Nephron (organoid): ENCODE measurements at regions not wholly inside any gene's neighbourhood (a gene's known extent, or its start where the extent isn't known, plus 50 kb on each side); places are given as distances from the start of the nearest gene placed in this dataset.
A peak's percentile ranks its signal among the peaks of the same experiment; 100 is the strongest.
"Not testable (repeated sequence)": the region's sequence is repeated elsewhere in the genome, so short reads cannot be mapped to it uniquely, and the experiment has no call there.

Experiments
- H3K27ac Mint-ChIP-seq, 3 experiments: 2 replicates each; pipeline ENCODE4 v1.8.0; 2020; ENCODE audit warnings: mixed read lengths in 3 of 3, mild to moderate bottlenecking in 2 of 3, moderate library complexity in 1 of 3
- H3K27me3 Mint-ChIP-seq: 2 replicates; pipeline ENCODE4 v1.8.0; 2021; ENCODE audit warnings: low read depth, mild to moderate bottlenecking, moderate library complexity, mixed read lengths
- H3K36me3 Mint-ChIP-seq: 2 replicates; pipeline ENCODE4 v1.8.0; 2020; ENCODE audit warnings: low read depth, mixed read lengths
- H3K4me1 Mint-ChIP-seq: 2 replicates; pipeline ENCODE4 v1.8.0; 2020; ENCODE audit warnings: mixed read lengths
- H3K4me3 Mint-ChIP-seq, 3 experiments: 2 replicates each; pipeline ENCODE4 v1.8.0; 2020; ENCODE audit warnings: mild to moderate bottlenecking in 3 of 3, mixed read lengths in 3 of 3, moderate library complexity in 2 of 3
- H3K9me3 Mint-ChIP-seq: 2 replicates; pipeline ENCODE4 v1.8.0; 2020; ENCODE audit warnings: mixed read lengths
- CTCF ChIP-seq, 3 experiments: fragments of 200-600 bp; sonication (generic); IDR thresholded peaks; one replicate each; pipeline ENCODE4 v1.5.0; 2021; ENCODE audit warnings: antibody characterized with exemption in 3 of 3; ENCODE audit not compliant: unreplicated experiment in 3 of 3

- Mint-ChIP-seq H3K27me3 (no peaks in the 10 kb centered on the region), H3K9me3 (no peaks in the 10 kb centered on the region), H3K4me3 (no peak overlapping the region)
Measured at GRCh38 chr5:113749334-113749733, 235.8 kb downstream of the YTHDC2 start.

GRCh38 chr5:113753182-113753581 lies 239.7 kb downstream of the YTHDC2 start:
- H3K36me3 Mint-ChIP-seq, H3K9me3 Mint-ChIP-seq, H3K27ac Mint-ChIP-seq, H3K4me3 Mint-ChIP-seq, H3K4me1 Mint-ChIP-seq, H3K27me3 Mint-ChIP-seq: not testable (repeated sequence)

More at GRCh38 chr5:113749334-113749733, 235.8 kb downstream of the YTHDC2 start:
- TF ChIP-seq CTCF (IDR thresholded peaks at IDR 0.05; ENCODE audit: unreplicated experiment in 3 of 3), result no peak
- Mint-ChIP-seq H3K27ac (no peak overlapping the region), H3K36me3 (no peaks in the 10 kb centered on the region), H3K4me1 (no peaks in the 10 kb centered on the region)

- Mint-ChIP-seq H3K36me3 (no peaks in the 10 kb centered on the region), H3K27me3 (no peaks in the 10 kb centered on the region), H3K4me3 (no peak overlapping the region), H3K4me1 (peaks cover 10% of the 10 kb centered on the region), H3K9me3 (no peaks in the 10 kb centered on the region), H3K27ac (peak overlapping the region in 2 of 3 experiments; percentile 45 to 48)
- TF ChIP-seq CTCF (IDR thresholded peaks at IDR 0.05; ENCODE audit: unreplicated experiment in 3 of 3), result no peak
Measured at GRCh38 chr5:113755516-113755915, 242.0 kb downstream of the YTHDC2 start.

GRCh38 chr5:113757508-113757907 lies 244.0 kb downstream of the YTHDC2 start:
- Mint-ChIP-seq H3K27ac (no peak overlapping the region), H3K27me3 (no peaks in the 10 kb centered on the region), H3K4me1 (peaks cover 10% of the 10 kb centered on the region), H3K36me3 (no peaks in the 10 kb centered on the region), H3K4me3 (no peak overlapping the region), H3K9me3 (no peaks in the 10 kb centered on the region)
- no peak for TF ChIP-seq CTCF (IDR thresholded peaks at IDR 0.05; ENCODE audit: unreplicated experiment in 3 of 3)

GRCh38 chr5:113759505-113759904 lies 246.0 kb downstream of the YTHDC2 start:
- Mint-ChIP-seq H3K27ac (no peak overlapping the region), H3K36me3 (no peaks in the 10 kb centered on the region), H3K9me3 (no peaks in the 10 kb centered on the region), H3K4me1 (peaks cover 10% of the 10 kb centered on the region), H3K27me3 (no peaks in the 10 kb centered on the region), H3K4me3 (no peak overlapping the region)
- no peak for TF ChIP-seq CTCF (IDR thresholded peaks at IDR 0.05; ENCODE audit: unreplicated experiment in 3 of 3)

- TF ChIP-seq CTCF (IDR thresholded peaks at IDR 0.05; ENCODE audit: unreplicated experiment in 3 of 3), result no peak
- no peak overlapping the region for H3K4me3 Mint-ChIP-seq
- peaks cover 7% of the 10 kb centered on the region for H3K4me1 Mint-ChIP-seq
- H3K27me3 Mint-ChIP-seq, result no peaks in the 10 kb centered on the region
- H3K36me3 Mint-ChIP-seq, result no peaks in the 10 kb centered on the region
- H3K9me3 Mint-ChIP-seq, result peaks cover 3% of the 10 kb centered on the region
- no peak overlapping the region for H3K27ac Mint-ChIP-seq
Measured at GRCh38 chr5:113760486-113760885, 247.0 kb downstream of the YTHDC2 start.
